Nucleus accumbens (tissue), 56 donors: ENCODE measurements at regions not wholly inside any gene's neighbourhood (a gene's known extent, or its start where the extent isn't known, plus 50 kb on each side); places are given as distances from the start of the nearest gene placed in this dataset.
A peak's percentile ranks its signal among the peaks of the same experiment; 100 is the strongest.

Experiments
- DNase-seq, 56 donors: peaks; one replicate each; lab custom pipeline; 2025; lab: John Stamatoyannopoulos, UW

DNA sequence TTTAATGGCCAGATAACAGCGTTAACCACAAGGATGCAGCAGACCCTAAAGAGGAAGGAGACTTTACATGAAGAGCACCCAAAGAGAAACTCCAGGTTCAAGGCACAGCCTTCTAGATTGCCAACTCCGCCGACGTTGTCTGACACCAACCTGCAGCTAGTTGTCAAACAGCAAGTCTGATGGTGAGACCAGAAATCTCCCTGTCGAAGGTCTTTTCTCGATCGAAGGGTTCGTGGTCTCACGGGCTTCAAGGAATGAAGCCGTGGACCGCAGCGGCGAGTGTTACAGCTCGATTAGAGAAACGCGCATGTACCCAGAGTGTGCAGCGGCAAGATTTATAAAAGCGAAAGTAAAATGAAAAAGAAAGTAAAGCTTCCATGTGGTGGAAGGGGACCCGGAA is 656.3 kb downstream of the XIRP2 start:
- no peak for DNase-seq

DNA sequence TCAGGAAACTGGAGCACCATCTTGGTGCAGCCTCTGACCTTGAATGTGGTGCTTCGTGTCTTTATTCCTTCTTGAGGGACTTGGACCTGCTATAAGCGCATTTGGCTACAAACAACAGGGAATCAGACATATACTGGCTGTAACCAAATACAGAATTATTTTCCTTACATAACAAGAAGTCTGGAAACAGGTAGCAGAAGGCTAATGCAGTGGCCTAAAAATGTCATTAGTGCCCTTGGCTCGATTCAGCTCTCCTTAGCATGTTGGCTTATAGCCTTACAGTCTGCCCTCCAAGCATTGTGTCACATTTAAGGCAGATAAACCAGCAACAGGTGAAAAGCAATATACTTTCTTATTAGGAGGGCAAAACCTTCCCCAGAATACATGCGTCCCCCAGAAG is 655.4 kb downstream of the XIRP2 start:
- DNase-seq = no peak

DNA sequence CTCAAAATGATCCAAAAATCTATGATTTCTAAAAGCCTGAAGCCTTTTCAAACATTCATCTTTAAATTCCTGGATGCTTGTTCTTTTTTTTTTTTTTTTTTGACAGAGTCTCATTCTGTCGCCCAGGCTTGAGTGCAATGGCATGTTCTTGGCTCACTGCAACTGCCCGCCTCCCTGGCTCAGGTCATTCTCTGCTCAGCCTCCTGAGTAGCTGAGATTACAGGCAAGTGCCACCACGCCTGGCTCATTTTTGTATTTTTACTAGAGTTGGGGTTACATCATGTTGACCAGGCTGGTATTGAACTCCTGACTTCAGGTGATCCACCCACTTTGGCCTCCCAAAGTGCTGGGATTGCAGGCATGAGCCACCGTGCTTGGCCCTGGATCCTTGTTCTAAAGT is 649.5 kb downstream of the XIRP2 start:
- DNase-seq = no peak

DNA sequence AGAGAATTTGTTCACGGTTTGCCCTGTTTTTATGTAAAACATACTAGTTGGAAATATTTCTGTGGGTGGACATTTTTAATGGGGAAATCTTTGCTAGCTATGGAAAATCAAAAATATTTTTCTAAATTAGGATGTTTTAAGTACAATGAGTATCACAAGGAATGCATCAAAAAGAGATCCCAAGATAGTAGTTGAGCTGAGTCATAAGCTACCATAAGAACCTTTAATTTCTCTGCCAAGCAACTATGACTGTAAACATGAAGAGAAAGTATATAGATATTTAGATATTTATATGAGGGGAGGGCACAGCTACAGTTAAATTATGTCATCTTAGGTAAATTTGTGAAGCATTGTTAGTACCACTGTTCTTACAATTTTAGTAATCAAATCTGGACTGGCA is 646.2 kb downstream of the XIRP2 start:
- no peak for DNase-seq

DNA sequence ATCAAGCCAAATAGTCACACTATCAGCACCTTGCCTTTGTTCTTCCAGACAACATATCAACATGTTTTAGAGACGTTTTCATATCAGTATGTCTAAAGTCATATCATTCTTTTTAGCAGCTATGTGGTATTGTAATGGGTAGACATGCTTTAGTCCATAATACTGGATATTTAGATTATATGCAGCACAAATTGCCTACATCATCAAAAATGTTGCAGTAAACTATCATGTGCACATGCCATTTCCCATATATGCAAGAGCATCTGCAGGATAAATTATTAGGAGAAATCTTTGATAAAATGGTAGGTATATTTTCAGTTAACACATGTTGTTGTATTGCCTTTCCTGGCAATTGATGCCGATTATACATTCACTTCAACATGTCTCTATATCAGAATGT is 636.5 kb downstream of the XIRP2 start:
- DNase-seq = no peak

DNA sequence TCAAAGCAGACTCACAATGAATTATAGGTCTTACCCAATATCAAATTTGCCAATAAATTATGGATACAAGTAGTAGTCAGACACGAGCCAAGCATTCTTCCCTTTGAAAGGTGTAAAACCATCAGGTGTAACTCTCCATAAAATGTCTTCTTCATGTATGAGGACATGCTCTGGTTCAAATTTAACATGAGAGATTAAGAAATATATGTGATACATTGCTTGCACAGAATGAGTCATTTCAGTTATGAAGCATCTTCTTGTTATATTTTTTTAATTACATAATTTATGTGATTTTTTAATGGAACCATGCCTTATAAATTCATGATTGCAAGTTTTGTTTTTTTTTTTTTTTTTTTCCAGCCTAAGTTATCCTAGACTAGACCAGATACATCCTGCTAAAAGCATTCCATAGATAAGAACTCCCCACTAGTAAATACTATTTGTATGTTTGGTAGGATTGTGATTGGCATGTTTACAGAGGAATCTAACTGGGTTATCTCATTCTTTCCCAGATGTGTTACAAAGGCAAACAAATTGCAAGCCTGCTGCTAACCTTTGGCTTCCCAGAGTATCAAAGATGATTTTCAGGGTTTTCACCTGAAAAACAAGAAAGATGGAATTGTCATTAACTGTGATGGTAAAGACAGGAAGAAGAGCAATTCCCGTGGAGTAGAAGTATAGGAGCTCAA is 621.9 kb downstream of the XIRP2 start:
- DNase-seq = no peak

DNA sequence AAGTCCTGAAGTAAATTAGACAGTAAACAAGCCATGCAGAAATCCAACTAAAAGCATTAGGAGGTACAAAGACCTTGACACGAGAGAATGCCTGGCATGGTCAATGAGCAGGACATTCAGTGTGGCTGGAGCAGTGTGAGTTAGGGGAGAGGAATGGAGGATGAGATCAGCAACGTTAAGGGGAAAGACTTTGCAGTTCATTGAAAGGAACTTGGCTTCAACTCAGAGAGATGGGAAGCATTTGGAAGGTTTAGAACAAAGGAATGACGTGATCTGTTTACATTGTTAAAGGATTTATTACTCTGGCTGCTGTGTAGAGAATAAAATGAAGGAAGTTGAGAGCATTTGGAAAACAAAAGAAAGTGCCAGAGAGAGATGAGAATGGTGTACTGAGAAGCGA is 621.3 kb downstream of the XIRP2 start:
- peak in 1 of 56 donors; percentile 13 for DNase-seq

DNA sequence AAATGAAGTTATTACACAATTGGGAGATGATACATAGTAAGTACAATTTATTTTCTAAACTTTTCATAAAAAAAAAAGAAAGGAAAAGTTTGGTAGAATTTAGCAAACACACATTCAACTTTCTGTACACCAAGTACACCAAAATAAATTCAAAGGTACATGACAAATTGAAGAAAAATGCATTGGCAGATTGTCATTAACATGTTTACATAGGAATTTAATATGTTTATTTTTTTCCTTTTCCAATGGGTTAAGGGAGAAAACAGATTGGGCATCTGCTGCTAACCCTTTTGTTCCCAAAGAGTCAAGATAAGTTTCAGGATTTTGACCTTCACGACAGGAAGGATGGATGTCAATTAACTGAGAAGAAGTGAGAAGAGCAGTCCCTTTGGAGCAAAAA is 620.4 kb downstream of the XIRP2 start:
- DNase-seq = no peak

DNA sequence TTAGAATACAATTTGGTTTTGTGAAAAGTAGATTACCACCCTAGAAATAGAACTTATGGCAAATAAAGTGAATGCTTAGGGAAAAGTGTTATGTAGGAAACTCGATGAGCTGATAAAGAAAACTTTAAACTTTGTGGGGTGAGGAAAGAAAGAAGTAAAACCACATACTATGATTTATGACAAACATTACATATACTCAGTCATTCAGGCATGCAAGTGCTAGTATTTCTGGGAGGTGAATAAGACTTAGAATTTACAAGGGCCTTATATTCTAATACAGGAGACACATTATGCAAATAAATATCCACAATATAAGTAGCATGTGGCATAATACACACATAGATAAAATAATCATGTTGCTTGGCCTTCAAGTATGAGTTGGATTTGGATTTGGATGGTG is 618.1 kb downstream of the XIRP2 start:
- DNase-seq = no peak

DNA sequence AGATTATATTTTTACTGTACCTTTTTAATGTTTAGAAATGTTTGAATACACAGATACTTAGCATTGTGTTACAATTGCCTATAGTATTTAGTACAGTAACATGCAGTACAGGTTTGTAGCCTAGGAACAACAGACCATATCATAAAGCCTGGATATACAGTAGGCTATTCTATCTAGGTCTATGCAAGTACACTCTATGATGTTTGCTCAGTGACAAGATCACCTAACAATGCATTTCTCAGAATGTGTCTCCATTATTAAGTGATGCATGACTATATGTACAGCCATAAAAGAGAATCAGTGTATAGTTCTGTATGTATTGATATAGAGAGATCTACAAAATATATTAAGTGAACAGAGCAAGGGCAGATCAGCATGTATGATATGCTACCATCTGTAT is 616.4 kb downstream of the XIRP2 start:
- no peak for DNase-seq

DNA sequence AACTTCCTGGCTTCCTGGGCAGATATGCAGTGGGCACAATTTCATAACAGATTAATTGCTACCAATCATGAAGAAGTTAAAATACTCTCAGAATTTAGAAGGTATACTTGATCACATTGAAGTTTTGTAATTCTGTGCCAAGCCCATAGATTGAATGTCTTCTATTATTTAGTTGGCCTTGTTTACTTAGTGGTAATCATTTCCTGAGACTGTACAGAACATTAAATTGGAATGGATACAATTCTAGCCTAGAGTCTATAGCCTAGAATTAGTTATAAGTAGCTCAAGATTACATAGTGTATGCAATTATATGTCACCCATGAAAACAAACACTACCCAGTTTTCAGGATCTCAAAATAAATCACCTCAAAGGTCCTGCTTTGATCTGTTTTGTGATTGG is 615.8 kb downstream of the XIRP2 start:
- no peak for DNase-seq

DNA sequence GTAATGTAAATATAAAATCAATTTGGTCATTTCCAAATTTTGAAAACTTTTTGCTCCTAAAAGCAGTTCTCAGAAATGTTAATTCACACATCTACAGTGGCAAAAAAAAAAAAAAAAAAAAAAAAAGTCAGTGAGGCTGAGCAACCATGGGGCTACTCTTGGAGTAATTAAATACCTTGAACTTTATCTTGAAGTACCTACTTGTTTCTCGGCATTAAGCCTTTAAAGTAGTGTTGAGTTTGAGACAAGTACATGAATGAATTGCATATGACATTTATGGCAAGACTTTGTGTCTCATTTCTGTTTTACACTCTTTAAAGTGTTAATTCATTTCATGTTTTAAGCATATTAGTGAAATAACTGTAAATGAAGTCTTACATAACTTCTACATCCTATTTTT is 613.3 kb downstream of the XIRP2 start:
- DNase-seq = no peak

DNA sequence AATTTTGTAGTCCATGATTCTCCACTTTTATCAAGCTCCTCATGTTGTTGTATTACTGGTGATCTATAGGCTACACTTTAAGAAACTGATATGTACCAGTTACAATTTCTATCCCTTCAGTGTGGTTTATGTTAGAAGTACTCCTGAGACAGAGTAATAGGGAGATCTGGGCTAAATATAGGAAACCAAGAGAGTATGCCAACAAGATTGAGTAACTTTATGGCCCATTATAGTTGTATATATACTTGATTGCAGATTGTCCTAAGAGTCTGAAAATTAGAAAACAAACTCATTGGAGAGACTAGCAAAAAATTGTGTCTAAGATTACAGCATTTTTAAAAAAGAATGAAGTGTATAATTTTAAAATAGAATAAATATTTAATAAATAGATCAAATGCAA is 605.6 kb downstream of the XIRP2 start:
- DNase-seq = no peak

DNA sequence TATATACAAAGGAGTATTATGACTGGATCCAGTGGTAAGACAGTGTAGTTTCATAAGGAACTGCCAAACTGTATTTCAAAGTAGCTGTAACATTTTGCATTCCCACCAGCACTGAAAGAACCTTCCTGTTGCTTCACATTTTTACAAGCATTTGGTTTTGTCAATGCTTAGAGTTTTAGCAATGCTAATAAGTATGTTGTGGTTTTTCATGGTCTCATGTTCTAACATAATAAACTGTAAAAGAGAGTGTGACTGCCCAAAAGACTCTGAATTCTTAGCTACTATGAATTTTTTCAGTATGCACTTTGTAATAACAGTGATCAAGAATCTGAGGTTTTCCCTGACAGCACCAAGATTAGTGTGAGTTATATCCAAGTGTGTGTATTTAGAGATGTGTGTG is 604.2 kb downstream of the XIRP2 start:
- DNase-seq = no peak

DNA sequence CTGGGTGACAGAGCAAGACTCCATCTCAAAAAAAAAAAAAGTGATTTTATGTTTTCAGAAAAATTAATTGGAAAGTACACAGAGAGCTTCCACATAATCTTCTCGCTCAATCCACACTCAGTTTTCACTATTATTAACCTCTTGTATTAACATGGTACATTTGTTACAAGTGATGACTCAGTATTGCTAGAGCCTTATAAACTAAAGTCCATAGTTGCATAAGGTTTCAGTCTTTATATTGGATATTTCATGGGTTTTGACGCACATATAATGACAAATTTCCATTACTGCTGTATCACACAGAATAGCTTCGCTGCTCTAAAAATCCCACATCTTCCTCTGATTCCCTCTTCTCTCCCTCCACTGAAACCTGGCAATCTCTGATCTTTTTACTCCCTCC is 603.5 kb downstream of the XIRP2 start:
- DNase-seq = no peak

DNA sequence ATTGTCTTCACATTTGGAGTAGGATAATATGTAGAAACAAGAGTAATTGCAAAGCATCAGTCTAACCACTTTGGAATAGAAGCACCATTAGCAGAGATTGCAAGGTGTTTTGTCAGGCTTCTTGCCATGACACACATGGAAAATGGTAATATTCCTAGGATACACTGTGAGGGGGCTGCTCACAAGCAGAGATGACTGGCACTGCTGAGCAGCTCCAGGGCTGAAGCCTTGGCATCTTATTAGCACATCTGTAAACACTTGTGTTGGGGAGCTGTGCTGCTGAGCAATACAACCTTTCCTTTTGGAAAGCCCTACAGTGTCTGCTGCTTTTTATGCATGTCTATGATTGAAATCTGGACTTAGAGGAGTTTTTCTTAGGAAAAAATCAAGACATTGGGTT is 602.2 kb downstream of the XIRP2 start:
- DNase-seq = peak in 1 of 56 donors; percentile 1

DNA sequence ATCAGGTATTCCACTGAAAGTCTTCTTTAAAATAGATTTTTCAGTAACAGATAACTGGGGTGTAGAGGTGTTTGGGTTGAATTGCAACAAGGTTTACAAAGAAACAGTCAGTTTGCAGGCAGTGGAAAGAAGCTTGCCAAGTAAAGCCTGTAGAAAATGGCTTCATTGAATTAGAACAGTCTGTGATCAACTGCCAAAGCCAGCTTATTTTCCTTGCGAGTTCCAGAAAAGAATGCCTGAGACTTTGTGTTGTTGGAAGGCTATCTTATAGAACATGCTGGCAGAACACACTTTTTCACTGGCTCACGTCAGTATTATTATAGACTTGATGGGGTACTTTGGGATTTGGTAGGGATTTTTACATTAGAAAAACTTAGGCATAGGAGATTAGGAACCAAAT is 601.0 kb downstream of the XIRP2 start:
- peak in 1 of 56 donors; percentile 5 for DNase-seq

DNA sequence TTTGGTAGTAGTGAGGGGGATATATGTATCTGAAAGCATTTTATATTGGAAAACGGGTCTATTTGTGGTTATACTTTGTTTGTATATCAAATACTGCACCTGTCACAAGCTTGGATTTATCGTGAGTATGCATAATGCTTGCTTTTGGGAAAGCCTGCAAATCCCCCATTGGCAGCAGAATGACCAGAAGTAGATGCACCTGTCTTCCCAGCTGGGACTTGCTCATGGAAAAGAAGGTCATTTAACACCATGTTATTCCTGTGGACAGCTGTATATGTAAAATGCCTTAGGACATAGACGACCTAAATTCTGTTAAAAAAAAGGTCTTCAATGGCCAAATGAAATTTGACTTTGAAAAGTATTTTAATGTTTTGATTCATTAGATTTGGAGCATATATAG is 599.4 kb downstream of the XIRP2 start:
- no peak for DNase-seq

DNA sequence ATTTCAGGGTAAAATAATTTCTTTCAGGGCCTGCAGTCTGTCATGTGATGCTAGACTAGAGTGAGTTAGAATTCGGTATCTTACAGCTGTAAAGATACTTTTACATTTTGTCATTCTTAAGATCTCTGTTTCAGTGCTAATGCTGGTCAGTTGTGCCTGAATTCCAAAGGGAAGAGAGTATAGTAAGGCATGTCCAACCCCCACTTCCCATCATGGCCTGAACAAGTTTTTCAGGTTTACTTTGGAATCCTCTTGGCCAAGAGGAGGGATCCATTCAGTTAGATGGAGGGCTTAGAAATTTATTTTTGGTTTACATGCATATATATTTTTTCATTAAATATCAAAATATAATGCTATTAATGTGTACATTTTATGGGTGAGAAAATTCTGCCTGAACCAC is 596.6 kb downstream of the XIRP2 start:
- DNase-seq = no peak

DNA sequence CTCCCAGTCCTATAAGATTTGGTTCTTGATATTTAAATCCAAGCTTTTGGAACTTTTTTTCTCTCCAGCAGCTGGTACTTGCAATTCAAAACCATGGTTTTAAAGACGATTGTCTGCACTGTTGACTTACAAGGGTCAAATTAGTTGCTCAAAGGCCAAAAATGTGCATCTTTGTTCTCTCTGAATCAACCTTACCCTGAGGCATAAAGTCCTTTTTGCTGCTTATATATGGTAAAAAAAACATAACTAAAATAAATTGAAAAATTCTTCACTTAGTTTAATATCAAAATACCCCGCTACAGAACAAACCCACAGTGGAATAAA is 592.7 kb downstream of the XIRP2 start:
- DNase-seq = no peak

DNA sequence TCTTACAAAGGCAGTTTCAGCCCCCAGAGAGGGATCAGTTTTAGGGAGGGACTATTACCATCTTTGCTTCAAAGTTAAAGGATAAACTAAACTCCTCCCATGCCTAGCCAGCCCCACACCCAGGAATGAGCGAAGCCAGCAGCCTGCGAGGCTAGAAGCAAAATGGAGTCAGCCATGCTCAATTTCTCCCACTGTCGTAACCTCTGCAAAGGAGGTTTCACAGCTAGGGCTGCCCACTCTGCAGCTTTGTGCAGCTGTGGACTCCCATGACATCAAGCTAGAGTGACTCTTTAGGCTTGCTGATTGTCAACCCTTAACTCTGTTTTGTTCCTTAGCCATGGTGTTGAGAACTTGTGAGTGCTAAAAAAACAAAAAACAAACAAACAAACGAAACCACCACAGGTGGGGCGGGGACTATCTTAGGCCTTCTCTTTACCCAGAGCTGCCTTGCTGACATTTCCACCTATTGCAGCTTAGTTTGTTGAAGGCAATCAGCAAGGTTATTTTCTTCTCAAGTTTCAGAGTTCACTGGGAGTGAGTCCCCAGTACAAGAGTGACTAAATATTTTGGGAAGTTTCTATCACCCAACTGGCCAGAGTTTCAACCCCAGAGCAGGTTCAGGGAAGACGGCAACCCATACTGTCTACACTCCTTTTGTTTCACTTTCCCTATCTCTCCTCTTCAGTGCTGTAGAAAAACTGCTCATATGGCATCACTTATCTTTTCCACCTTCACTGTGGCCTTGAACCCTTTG is 592.1 kb downstream of the XIRP2 start:
- no peak for DNase-seq

DNA sequence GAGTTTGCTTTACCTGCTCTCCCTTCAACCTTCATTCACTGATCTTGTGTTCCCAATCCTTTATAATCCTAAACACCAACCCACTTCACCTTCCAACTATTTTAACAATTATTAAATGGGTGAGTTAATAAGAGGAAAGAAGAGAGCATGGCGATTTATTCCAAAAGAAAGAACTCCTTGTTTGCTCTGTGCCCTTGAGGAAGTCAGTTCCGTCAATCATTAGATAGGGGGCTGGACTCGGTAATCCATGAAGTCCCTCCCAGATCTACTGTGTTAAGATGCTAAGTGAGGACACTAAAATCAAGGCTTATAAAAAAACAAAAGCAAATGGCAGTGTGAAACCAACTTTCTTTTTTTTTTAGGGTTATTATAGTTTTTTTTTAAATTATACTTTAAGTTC is 589.9 kb downstream of the XIRP2 start:
- no peak for DNase-seq

DNA sequence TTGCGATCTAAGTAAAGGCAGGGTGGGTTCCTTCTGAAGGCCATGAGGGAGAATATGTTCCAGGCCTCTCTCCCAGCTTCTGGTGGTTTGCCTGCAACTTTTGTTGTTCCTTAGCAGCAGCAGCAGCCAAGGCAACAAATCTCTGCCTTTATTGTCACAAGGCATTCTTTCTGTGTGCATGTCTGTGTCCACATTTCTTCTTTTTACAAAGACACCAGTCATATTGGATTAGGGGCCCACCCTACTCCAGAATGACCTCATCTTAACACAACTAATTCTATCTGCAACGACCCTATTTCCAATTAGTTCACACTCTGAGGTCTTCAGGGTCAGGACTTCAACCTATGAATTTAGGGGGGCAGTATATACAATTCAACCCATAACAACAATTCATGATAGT is 587.5 kb downstream of the XIRP2 start:
- DNase-seq = no peak
